ENCODE measurements at regions not wholly inside any gene's neighbourhood (a gene's known extent, or its start where the extent isn't known, plus 50 kb on each side); places are given as distances from the start of the nearest gene placed in this dataset.
A peak's percentile ranks its signal among the peaks of the same experiment; 100 is the strongest.

GRCh38 chr13:47610687-47611086 is 390.4 kb downstream of the SUCLA2 start:
- no peak for DNase-seq

- DNase-seq, result no peak
Measured at GRCh38 chr13:47603365-47603764, 397.7 kb downstream of the SUCLA2 start.

- no peak for DNase-seq
Measured at GRCh38 chr13:47598340-47598911, 402.6 kb downstream of the SUCLA2 start.

GRCh38 chr13:47594833-47595232 is 406.2 kb downstream of the SUCLA2 start:
- peak; percentile 13 for DNase-seq

- DNase-seq, result no peak
Measured at GRCh38 chr13:47592256-47592655, 408.8 kb downstream of the SUCLA2 start.

- DNase-seq, result no peak
Measured at GRCh38 chr13:47588676-47589075, 412.4 kb downstream of the SUCLA2 start.

GRCh38 chr13:47572375-47572774 is 428.7 kb downstream of the SUCLA2 start:
- no peak for DNase-seq

- no peak for DNase-seq
Measured at GRCh38 chr13:47564041-47564440, 437.0 kb downstream of the SUCLA2 start.

GRCh38 chr13:47556703-47557102 is 444.4 kb downstream of the SUCLA2 start:
- no peak for DNase-seq

- no peak for DNase-seq
Measured at GRCh38 chr13:47555235-47555634, 445.8 kb downstream of the SUCLA2 start.

- no peak for DNase-seq
Measured at GRCh38 chr13:47553329-47553977, 447.6 kb downstream of the SUCLA2 start.

GRCh38 chr13:47549219-47549752 is 451.8 kb downstream of the SUCLA2 start:
- DNase-seq, result no peak

GRCh38 chr13:47548294-47548840 is 452.7 kb downstream of the SUCLA2 start:
- DNase-seq, result no peak

GRCh38 chr13:47546391-47547225 is 454.5 kb downstream of the SUCLA2 start:
- no peak for DNase-seq

GRCh38 chr13:47545201-47546024 is 455.7 kb downstream of the SUCLA2 start:
- DNase-seq, result no peak

- DNase-seq, result no peak
Measured at GRCh38 chr13:47539317-47539716, 461.8 kb downstream of the SUCLA2 start.

- DNase-seq, result no peak
Measured at GRCh38 chr13:47523771-47524170, 477.3 kb downstream of the SUCLA2 start.

- DNase-seq, result no peak
Measured at GRCh38 chr13:47521890-47522487, 479.1 kb downstream of the SUCLA2 start.

GRCh38 chr13:47519626-47520025 is 481.4 kb downstream of the SUCLA2 start:
- DNase-seq, result no peak

GRCh38 chr13:47518530-47518929 is 482.5 kb downstream of the SUCLA2 start:
- no peak for DNase-seq

- DNase-seq, result no peak
Measured at GRCh38 chr13:47511647-47512046, 489.4 kb downstream of the SUCLA2 start.

All from GDM1 (cell line).